ENCODE measurements at regions not wholly inside any gene's neighbourhood (a gene's known extent, or its start where the extent isn't known, plus 50 kb on each side); places are given as distances from the start of the nearest gene placed in this dataset.

DNA sequence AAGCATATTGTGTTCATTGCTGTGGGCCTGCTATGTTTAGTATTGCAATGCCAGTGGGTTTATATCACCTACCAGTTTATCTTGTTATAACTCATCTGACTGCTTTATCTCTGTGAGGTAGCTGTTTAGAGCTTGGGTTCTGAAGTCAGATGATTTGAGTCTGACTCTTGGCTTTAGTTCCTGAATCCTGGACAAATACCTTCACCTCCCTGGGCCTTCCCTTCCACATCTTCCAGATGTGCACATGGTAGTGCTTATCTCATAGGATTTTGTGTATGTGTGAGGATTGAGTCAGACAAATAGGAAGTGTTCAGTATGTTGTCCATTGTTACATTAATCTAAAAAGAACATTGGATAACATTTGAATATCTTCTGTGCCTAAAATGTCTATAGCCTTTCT is 63.5 kb upstream of the ANKRD10 start:
- no peak for TF ChIP-seq EZH2phosphoT487 (IDR thresholded peaks at IDR 0.05; ENCODE audit: insufficient read depth, low read depth)
- TF ChIP-seq EZH2 (IDR thresholded peaks at IDR 0.05; ENCODE audit: insufficient read depth, poor library complexity, severe bottlenecking) = no peak
